ENCODE measurements at regions not wholly inside any gene's neighbourhood (a gene's known extent, or its start where the extent isn't known, plus 50 kb on each side); places are given as distances from the start of the nearest gene placed in this dataset.
"Not testable (repeated sequence)": the region's sequence is repeated elsewhere in the genome, so short reads cannot be mapped to it uniquely, and the experiment has no call there.

DNA sequence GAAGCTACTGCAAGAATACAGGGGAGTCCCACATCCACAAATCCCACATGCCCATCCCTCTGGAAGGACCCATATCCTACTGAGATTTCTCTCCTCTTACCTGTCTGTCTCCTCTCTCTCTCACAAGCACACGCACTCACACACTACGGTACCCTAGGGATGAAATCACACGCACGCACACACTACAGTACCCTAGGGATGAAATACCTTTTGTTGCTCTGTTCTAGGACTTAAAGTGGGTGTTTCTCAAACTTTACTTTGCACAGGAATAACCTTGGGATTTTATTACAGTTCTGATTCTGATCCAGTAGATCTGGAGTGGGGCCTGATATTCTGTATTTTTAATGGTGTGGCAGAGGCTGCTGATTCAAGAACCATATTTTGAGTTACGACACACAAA is 622.2 kb upstream of the ZNF385D start:
- peaks cover 15% of the 10 kb centered on the region for H3K4me1 Mint-ChIP-seq
- no peak for DNase-seq
- peak overlapping the region; percentile 78 for H3K4me3 Mint-ChIP-seq
- no peaks in the 10 kb centered on the region for H3K36me3 Mint-ChIP-seq (ENCODE audit: low read depth)
- H3K9me3 Mint-ChIP-seq: no peaks in the 10 kb centered on the region
- peaks cover 78% of the 10 kb centered on the region for H3K27me3 Mint-ChIP-seq (ENCODE audit: low read depth, poor library complexity)
- TF ChIP-seq CTCF (IDR thresholded peaks at IDR 0.05): no peak
- no peak overlapping the region for H3K27ac Mint-ChIP-seq

DNA sequence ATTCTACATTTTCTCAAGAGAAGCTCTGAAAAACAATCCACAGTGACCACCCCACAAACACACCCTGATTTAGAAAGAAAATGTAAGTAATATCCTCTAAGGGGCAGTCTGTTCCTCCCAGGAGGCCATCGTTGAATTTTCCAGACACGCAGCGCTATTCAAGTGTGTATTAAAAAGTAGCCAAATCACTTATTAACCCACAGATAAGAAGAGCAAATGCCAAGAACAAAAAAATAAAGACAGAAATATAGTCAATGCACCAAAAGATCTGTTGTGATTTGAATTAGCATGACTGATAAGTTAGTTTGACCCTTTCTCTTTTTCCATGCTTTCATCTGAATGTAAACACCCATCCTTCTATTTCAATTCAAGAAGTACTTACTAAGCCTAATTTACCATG is 622.8 kb upstream of the ZNF385D start:
- Mint-ChIP-seq H3K36me3 (ENCODE audit: low read depth) (no peaks in the 10 kb centered on the region), H3K9me3 (no peaks in the 10 kb centered on the region), H3K4me1 (peaks cover 15% of the 10 kb centered on the region), H3K27me3 (ENCODE audit: low read depth, poor library complexity) (peaks cover 78% of the 10 kb centered on the region), H3K4me3 (no peak overlapping the region), H3K27ac (no peak overlapping the region)
- no peak for TF ChIP-seq CTCF (IDR thresholded peaks at IDR 0.05)
- DNase-seq: no peak

GRCh38 chr3:22377421-22377820 is 626.4 kb upstream of the ZNF385D start:
- peaks cover 64% of the 10 kb centered on the region for H3K27me3 Mint-ChIP-seq (ENCODE audit: low read depth, poor library complexity)
- no peaks in the 10 kb centered on the region for H3K36me3 Mint-ChIP-seq (ENCODE audit: low read depth)
- H3K4me3 Mint-ChIP-seq: no peak overlapping the region
- no peak overlapping the region for H3K27ac Mint-ChIP-seq
- no peaks in the 10 kb centered on the region for H3K9me3 Mint-ChIP-seq
- DNase-seq: no peak
- peaks cover 7% of the 10 kb centered on the region for H3K4me1 Mint-ChIP-seq
- TF ChIP-seq CTCF (IDR thresholded peaks at IDR 0.05): no peak

DNA sequence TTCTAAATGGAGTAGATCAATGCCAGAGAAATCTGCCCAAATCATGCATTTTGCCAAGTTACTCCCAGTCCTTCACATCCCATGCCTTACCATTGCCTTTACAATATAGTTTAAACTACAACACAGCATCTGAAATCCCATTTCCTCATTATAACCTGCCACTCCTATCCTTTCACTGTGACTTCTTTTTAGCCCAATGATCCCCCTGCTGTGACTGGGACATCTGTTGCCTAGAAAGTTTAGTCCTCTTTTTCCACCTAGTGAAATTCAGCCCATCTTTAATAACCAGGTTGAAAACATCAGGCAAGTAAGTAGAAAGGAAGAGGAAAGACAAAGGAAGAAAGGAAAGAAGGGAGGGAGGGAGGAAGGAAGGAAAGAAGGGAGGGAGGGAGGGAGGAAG is 627.9 kb upstream of the ZNF385D start:
- no peaks in the 10 kb centered on the region for H3K36me3 Mint-ChIP-seq (ENCODE audit: low read depth)
- H3K27me3 Mint-ChIP-seq (ENCODE audit: low read depth, poor library complexity): peaks cover 50% of the 10 kb centered on the region
- no peak overlapping the region for H3K4me3 Mint-ChIP-seq
- TF ChIP-seq CTCF (IDR thresholded peaks at IDR 0.05): no peak
- no peaks in the 10 kb centered on the region for H3K9me3 Mint-ChIP-seq
- no peak overlapping the region for H3K27ac Mint-ChIP-seq
- no peak for DNase-seq
- no peaks in the 10 kb centered on the region for H3K4me1 Mint-ChIP-seq

DNA sequence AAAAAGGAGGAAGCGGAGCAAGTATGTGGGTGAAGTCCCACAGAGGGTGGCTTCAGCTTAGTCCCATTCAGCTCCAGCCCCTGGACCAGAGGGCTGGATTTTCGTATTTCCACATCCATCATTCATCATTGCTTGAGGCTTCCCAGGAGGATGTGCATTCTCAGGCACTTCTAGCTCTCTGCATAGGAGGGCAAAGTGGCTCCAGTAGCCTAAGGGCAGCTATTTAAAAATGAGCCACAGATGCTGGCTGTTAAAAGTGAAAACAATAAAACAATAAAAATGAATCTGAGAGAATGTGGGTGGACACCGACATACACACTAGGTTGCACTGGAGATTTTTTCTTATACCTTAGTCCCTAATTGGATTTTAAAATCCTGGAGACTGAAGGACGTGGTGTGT is 629.2 kb upstream of the ZNF385D start:
- TF ChIP-seq CTCF (IDR thresholded peaks at IDR 0.05): no peak
- H3K27ac Mint-ChIP-seq: no peak overlapping the region
- no peak overlapping the region for H3K4me3 Mint-ChIP-seq
- H3K9me3 Mint-ChIP-seq: no peaks in the 10 kb centered on the region
- H3K4me1 Mint-ChIP-seq: no peaks in the 10 kb centered on the region
- peaks cover 37% of the 10 kb centered on the region for H3K27me3 Mint-ChIP-seq (ENCODE audit: low read depth, poor library complexity)
- no peaks in the 10 kb centered on the region for H3K36me3 Mint-ChIP-seq (ENCODE audit: low read depth)
- no peak for DNase-seq

DNA sequence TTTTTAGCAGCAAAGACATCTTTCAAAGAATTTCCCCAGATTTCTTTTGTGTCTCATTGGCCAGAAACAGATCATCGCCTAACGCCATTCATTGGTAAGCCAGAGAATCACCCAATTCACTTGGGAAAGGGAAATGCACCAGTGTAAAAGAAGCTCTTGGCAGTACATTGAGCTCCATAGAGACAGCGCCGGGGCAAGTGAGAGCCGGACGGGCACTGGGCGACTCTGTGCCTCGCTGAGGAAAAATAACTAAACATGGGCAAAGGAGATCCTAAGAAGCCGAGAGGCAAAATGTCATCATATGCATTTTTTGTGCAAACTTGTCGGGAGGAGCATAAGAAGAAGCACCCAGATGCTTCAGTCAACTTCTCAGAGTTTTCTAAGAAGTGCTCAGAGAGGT is 630.6 kb upstream of the ZNF385D start:
- Mint-ChIP-seq H3K27me3 (ENCODE audit: low read depth, poor library complexity) (peaks cover 36% of the 10 kb centered on the region), H3K4me3 (peak overlapping the region; percentile 40)
- not testable (repeated sequence) for H3K9me3 Mint-ChIP-seq; H3K27ac Mint-ChIP-seq; H3K4me1 Mint-ChIP-seq; H3K36me3 Mint-ChIP-seq (ENCODE audit: low read depth)
- peak; percentile 22 for DNase-seq

Measured in nephron progenitor cell (in vitro differentiated cells).